BLaER1 (cell line): ENCODE measurements at regions not wholly inside any gene's neighbourhood (a gene's known extent, or its start where the extent isn't known, plus 50 kb on each side); places are given as distances from the start of the nearest gene placed in this dataset.
A peak's percentile ranks its signal among the peaks of the same experiment; 100 is the strongest.

ENCODE experiments used
- H3K27ac ChIP-seq: shearing (Covaris generic); formaldehyde crosslinking; 2 replicates; pipeline ENCODE4 v1.8.1; 2022
- H3K27me3 ChIP-seq: shearing (Covaris generic); formaldehyde crosslinking; 2 replicates; pipeline ENCODE4 v1.8.1; 2022
- H3K36me3 ChIP-seq: shearing (Covaris generic); formaldehyde crosslinking; 2 replicates; pipeline ENCODE4 v1.8.1; 2022
- H3K4me1 ChIP-seq: shearing (Covaris generic); formaldehyde crosslinking; 2 replicates; pipeline ENCODE4 v1.8.1; 2022
- H3K4me2 ChIP-seq: shearing (Covaris generic); formaldehyde crosslinking; 2 replicates; pipeline ENCODE4 v1.8.1; 2022
- H3K4me3 ChIP-seq: shearing (Covaris generic); formaldehyde crosslinking; 2 replicates; pipeline ENCODE4 v1.8.1; 2022
- H3K9ac ChIP-seq: shearing (Covaris generic); formaldehyde crosslinking; 2 replicates; pipeline ENCODE4 v1.8.1; 2022
- H3K9me3 ChIP-seq: shearing (Covaris generic); formaldehyde crosslinking; 2 replicates; pipeline ENCODE4 v1.8.1; 2022
- H4K20me1 ChIP-seq: shearing (Covaris generic); formaldehyde crosslinking; 2 replicates; pipeline ENCODE4 v1.8.1; 2022
- Cebpa-rat ChIP-seq: shearing (Covaris generic); IDR thresholded peaks from 2 replicates; pipeline ENCODE4 v1.8.1; 2022

GRCh38 chr21:34192646-34193285 lies 119.4 kb downstream of the MRPS6 start:
- Histone ChIP-seq H3K36me3 (no peaks in the 10 kb centered on the region), H3K27ac (no peak overlapping the region), H3K4me3 (no peak overlapping the region), H3K9me3 (peaks cover 26% of the 10 kb centered on the region), H3K9ac (no peak overlapping the region), H3K27me3 (no peaks in the 10 kb centered on the region), H4K20me1 (no peaks in the 10 kb centered on the region), H3K4me2 (no peak overlapping the region), H3K4me1 (no peaks in the 10 kb centered on the region)
- no peak for TF ChIP-seq Cebpa-rat

- Histone ChIP-seq H3K4me3 (no peak overlapping the region), H3K4me1 (peaks cover 18% of the 10 kb centered on the region), H3K27ac (no peak overlapping the region), H3K27me3 (no peaks in the 10 kb centered on the region), H3K9ac (no peak overlapping the region), H4K20me1 (no peaks in the 10 kb centered on the region), H3K4me2 (no peak overlapping the region), H3K9me3 (0 out of 2 replicates have a peak, but pooled peaks cover 8% of the 10 kb centered on the region), H3K36me3 (no peaks in the 10 kb centered on the region)
- no peak for TF ChIP-seq Cebpa-rat
Observed at GRCh38 chr21:34195335-34195734, 122.0 kb downstream of the MRPS6 start.

GRCh38 chr21:34196996-34197395 lies 123.6 kb downstream of the MRPS6 start:
- Histone ChIP-seq H3K9ac (no peak overlapping the region), H3K4me2 (no peak overlapping the region), H3K27me3 (no peaks in the 10 kb centered on the region), H3K4me1 (peaks cover 21% of the 10 kb centered on the region), H3K36me3 (no peaks in the 10 kb centered on the region), H4K20me1 (no peaks in the 10 kb centered on the region), H3K4me3 (no peak overlapping the region), H3K27ac (no peak overlapping the region), H3K9me3 (peaks cover 12% of the 10 kb centered on the region; the same call in 1 of the 2 replicates)
- no peak for TF ChIP-seq Cebpa-rat

GRCh38 chr21:34197561-34197960 lies 124.2 kb downstream of the MRPS6 start:
- Histone ChIP-seq H3K4me3 (no peak overlapping the region), H3K4me2 (no peak overlapping the region), H3K4me1 (peaks cover 21% of the 10 kb centered on the region), H3K27ac (no peak overlapping the region), H3K27me3 (no peaks in the 10 kb centered on the region), H3K9ac (no peak overlapping the region), H3K36me3 (no peaks in the 10 kb centered on the region), H4K20me1 (no peaks in the 10 kb centered on the region), H3K9me3 (peaks cover 13% of the 10 kb centered on the region; the same call in 1 of the 2 replicates)
- TF ChIP-seq Cebpa-rat, result no peak

- Histone ChIP-seq H3K4me1 (peaks cover 21% of the 10 kb centered on the region), H3K9me3 (peaks cover 9% of the 10 kb centered on the region; the same call in 1 of the 2 replicates), H3K4me3 (no peak overlapping the region), H4K20me1 (no peaks in the 10 kb centered on the region), H3K4me2 (peak overlapping the region; percentile 20), H3K27me3 (no peaks in the 10 kb centered on the region), H3K36me3 (no peaks in the 10 kb centered on the region), H3K27ac (no peak overlapping the region), H3K9ac (no peak overlapping the region)
- TF ChIP-seq Cebpa-rat, result no peak
Observed at GRCh38 chr21:34198231-34199120, 125.1 kb downstream of the MRPS6 start.

- H3K27me3 ChIP-seq, result no peaks in the 10 kb centered on the region; the same call in 1 of the 2 replicates
- no peaks in the 10 kb centered on the region for H3K36me3 ChIP-seq
- no peaks in the 10 kb centered on the region for H4K20me1 ChIP-seq
- H3K27ac ChIP-seq, result no peak overlapping the region
- peaks cover 21% of the 10 kb centered on the region for H3K4me1 ChIP-seq
- H3K9ac ChIP-seq, result no peak overlapping the region
- peak overlapping the region; percentile 20 for H3K4me2 ChIP-seq
- peaks cover 5% of the 10 kb centered on the region; the same call in 1 of the 2 replicates for H3K9me3 ChIP-seq
- no peak overlapping the region for H3K4me3 ChIP-seq
- no peak for TF ChIP-seq Cebpa-rat
Observed at GRCh38 chr21:34199121-34199910, 125.9 kb downstream of the MRPS6 start.

GRCh38 chr21:34200288-34200905 lies 127.0 kb downstream of the MRPS6 start:
- Histone ChIP-seq H3K4me1 (peaks cover 21% of the 10 kb centered on the region), H4K20me1 (no peaks in the 10 kb centered on the region)

GRCh38 chr21:34201001-34201400 lies 127.6 kb downstream of the MRPS6 start:
- Histone ChIP-seq H3K9ac (no peak overlapping the region), H3K27me3 (no peaks in the 10 kb centered on the region; the same call in 1 of the 2 replicates), H3K9me3 (peaks cover 5% of the 10 kb centered on the region; the same call in 1 of the 2 replicates), H4K20me1 (no peaks in the 10 kb centered on the region), H3K36me3 (no peaks in the 10 kb centered on the region), H3K4me1 (peaks cover 21% of the 10 kb centered on the region), H3K27ac (no peak overlapping the region), H3K4me3 (no peak overlapping the region), H3K4me2 (peak overlapping the region; percentile 18; the same call in 1 of the 2 replicates)
- no peak for TF ChIP-seq Cebpa-rat

More at GRCh38 chr21:34200288-34200905, 127.0 kb downstream of the MRPS6 start:
- Histone ChIP-seq H3K9ac (no peak overlapping the region), H3K27me3 (no peaks in the 10 kb centered on the region; the same call in 1 of the 2 replicates), H3K4me2 (peak overlapping the region; percentile 18), H3K27ac (no peak overlapping the region), H3K36me3 (no peaks in the 10 kb centered on the region), H3K4me3 (no peak overlapping the region), H3K9me3 (peaks cover 5% of the 10 kb centered on the region; the same call in 1 of the 2 replicates)
- no peak for TF ChIP-seq Cebpa-rat

- Histone ChIP-seq H3K9me3 (peaks cover 5% of the 10 kb centered on the region; the same call in 1 of the 2 replicates), H3K9ac (no peak overlapping the region), H3K36me3 (no peaks in the 10 kb centered on the region), H3K4me3 (no peak overlapping the region), H3K27ac (no peak overlapping the region), H3K4me1 (peaks cover 21% of the 10 kb centered on the region), H3K27me3 (no peaks in the 10 kb centered on the region; the same call in 1 of the 2 replicates), H4K20me1 (no peaks in the 10 kb centered on the region), H3K4me2 (no peak overlapping the region)
- TF ChIP-seq Cebpa-rat, result no peak
Observed at GRCh38 chr21:34201481-34201858, 128.1 kb downstream of the MRPS6 start.
